ENCODE measurements at regions not wholly inside any gene's neighbourhood (a gene's known extent, or its start where the extent isn't known, plus 50 kb on each side); places are given as distances from the start of the nearest gene placed in this dataset.

DNA sequence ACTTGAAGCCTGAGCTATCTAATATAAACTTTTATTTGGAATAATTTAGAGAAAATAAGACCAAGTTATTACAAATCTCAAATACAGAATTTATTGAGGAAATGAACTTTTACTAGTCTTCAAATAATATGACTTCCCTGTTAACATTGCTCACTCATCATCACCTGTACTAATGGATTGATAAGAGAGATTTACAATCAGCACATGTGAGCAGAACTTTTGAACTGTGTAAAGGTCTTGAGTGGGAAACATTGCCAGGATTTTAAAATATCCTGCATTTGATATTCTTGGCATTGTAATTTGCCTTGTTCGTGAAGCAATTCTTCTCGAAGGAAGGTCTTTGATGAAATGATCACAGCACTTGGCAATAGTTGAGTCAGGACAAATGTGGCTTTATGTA lies 111.9 kb downstream of the FGF9 start:
- no peak for TF ChIP-seq POLR2A (IDR thresholded peaks at IDR 0.05)
- no peak for TF ChIP-seq CTCF (IDR thresholded peaks at IDR 0.05 in 4 of 5, conservative IDR thresholded peaks at IDR 0.05 in 1 of 5)

Data from gastrocnemius medialis (tissue), 4 donors.